22Rv1 (cell line): ENCODE measurements at regions not wholly inside any gene's neighbourhood (a gene's known extent, or its start where the extent isn't known, plus 50 kb on each side); places are given as distances from the start of the nearest gene placed in this dataset.

Experiments used
- ZFX ChIP-seq: fragments of 450-650 bp; IDR thresholded peaks from 2 replicates; pipeline ENCODE4 v1.6.1; 2017; ENCODE audit warnings: antibody characterized with exemption, borderline replicate concordance
- TF ChIP-seq, protein P1 (sequence below): fragments of 450-650 bp; IDR thresholded peaks from 2 replicates; pipeline ENCODE4 v1.5.1; 2017; ENCODE audit warnings: mild to moderate bottlenecking

DNA sequence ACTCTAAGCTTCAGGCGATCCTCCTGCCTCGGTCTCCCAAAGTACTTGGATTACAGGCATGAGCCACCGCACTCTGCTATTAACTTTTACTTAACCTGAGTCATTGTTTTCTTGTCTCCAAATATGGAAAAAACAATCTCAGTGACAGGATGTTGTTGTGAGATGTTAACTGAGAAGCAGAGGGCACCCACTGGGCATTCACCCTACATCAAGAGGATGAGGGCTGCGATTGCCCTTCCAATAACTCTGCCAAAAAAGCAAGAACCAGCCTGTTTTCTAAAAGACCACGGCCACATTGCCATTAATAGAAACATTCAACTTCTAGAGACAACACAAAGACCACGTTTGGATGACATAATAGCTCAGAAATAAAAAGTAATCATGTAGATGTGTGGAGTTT lies 107.6 kb upstream of the SGK1 start:
- TF ChIP-seq, protein P1, sequence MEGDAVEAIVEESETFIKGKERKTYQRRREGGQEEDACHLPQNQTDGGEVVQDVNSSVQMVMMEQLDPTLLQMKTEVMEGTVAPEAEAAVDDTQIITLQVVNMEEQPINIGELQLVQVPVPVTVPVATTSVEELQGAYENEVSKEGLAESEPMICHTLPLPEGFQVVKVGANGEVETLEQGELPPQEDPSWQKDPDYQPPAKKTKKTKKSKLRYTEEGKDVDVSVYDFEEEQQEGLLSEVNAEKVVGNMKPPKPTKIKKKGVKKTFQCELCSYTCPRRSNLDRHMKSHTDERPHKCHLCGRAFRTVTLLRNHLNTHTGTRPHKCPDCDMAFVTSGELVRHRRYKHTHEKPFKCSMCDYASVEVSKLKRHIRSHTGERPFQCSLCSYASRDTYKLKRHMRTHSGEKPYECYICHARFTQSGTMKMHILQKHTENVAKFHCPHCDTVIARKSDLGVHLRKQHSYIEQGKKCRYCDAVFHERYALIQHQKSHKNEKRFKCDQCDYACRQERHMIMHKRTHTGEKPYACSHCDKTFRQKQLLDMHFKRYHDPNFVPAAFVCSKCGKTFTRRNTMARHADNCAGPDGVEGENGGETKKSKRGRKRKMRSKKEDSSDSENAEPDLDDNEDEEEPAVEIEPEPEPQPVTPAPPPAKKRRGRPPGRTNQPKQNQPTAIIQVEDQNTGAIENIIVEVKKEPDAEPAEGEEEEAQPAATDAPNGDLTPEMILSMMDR = no peak
- no peak for TF ChIP-seq ZFX
